ELF-1 (cell line): ENCODE measurements at regions not wholly inside any gene's neighbourhood (a gene's known extent, or its start where the extent isn't known, plus 50 kb on each side); places are given as distances from the start of the nearest gene placed in this dataset.
"Not testable (repeated sequence)": the region's sequence is repeated elsewhere in the genome, so short reads cannot be mapped to it uniquely, and the experiment has no call there.

ENCODE experiments used
- DNase-seq: peaks from one replicate; pipeline ENCODE4 v3.0.0-alpha.2; 2016; ENCODE audit warnings: low read depth, low spot score

DNA sequence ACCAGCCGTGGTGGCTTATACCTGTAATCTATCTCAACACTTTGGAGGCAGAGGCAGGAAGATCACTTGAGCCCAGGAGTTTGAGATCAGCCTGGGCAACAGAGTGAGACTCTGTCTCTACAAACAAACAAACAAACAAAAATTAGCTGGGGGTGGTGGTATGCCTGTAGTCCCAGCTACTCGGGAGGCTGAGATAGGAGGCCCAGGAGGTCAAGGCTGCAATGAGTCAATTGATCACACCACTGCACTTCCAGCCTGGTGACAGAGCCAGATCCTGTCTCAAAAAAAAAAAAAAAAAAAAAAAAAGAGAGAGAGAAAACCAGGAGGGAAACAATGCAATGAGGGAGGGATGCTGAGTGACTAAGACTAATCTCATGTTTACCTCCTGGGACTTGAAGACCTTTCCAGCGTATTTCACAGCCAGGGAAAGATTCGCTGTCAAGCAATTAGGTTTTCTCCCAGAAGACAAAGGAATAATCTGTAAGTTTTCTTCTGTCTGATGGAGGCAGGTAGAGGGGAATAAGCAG is 51.1 kb upstream of the MIER3 start:
- DNase-seq: no peak

DNA sequence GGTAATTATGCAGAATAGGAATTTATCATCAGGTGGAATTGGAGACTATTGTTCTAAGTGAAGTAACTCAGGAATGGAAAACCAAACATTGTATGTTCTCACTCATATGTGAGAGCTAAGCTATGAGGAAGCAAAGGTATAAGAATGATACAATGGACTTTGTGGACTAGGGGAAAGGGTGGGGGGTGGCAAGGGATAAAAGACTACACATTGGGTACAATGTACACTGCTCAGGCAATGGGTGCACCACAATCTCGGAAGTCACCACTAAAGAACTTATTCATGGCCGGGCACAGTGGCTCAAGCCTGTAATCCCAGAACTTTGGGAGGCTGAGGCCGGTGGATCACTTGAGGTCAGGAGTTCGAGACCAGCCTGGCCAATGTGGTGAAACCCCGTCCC is 51.6 kb upstream of the MIER3 start:
- not testable (repeated sequence) for DNase-seq

DNA sequence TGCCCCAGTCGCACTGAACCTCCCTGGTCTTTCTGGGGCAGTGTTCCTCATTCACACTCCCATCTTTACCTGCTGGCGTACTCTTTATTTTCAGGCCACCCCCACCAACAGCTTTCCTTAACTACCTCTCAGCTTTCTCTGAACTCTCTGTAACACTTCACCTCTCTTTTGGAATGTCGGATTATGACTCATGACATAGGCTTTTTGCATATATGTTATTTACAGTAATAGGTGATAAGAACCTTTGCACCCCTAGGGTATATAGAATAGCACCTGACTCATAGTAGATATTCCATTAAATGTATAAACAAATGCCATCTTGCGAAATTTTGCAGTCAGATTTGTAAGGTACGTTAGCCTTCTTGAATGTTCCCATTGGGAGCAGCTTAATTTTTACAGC is 52.9 kb upstream of the MIER3 start:
- no peak for DNase-seq

DNA sequence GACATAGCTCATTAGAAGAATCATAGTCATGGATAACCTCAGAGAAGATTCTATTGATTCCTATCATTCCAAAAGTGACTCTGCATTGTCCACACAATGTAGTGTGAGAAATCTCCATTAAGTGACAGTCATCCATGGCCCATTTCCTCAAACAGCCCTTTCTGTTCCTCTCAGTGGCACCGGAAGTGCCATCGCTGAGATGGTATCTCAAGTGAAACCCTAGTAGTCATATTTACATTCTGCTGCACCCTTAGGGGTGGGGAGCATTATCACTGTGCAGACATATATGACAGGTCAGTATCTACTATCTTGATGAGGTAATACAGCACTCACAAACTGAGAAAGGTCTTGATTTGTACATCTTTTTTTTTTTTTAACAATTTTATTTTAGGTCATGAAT is 55.4 kb upstream of the MIER3 start:
- DNase-seq: no peak

DNA sequence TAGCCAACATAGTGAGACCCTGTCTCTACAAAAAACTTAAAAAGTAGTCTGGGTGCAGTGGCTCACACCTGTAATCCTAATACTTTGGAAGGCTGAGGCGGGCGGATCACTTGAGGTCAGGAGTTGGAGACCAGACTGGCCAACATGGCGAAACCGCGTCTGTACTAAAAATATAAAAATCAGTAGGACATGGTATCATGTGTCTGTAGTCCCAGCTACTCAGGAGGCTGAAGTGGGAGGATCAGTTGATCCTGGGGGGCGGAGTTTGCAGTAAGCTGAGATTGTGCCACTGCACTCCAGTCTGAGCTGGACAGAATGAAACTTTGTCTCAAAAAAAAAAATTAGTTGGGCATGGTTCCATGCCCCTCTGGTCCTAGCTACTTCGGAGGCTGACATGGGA is 57.9 kb upstream of the MIER3 start:
- DNase-seq: no peak

DNA sequence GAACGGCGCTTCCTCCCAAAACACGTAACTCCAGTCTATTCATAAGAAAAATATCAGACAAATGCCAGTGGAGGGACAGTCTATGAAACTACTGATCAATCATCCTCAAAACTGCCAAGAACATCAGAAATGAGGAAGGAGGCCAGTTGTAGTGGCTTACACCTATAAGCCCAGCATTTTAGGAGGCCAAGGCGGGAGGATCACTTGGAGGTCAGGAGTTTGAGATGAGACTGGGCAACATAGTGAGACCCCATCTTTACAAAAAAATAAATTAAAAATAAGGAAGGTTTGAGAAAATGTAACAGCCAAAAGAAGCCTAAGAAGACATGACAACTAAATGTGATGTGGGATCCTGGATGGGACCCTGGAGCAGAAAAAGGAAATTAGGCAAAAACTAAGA is 58.9 kb upstream of the MIER3 start:
- DNase-seq: no peak

DNA sequence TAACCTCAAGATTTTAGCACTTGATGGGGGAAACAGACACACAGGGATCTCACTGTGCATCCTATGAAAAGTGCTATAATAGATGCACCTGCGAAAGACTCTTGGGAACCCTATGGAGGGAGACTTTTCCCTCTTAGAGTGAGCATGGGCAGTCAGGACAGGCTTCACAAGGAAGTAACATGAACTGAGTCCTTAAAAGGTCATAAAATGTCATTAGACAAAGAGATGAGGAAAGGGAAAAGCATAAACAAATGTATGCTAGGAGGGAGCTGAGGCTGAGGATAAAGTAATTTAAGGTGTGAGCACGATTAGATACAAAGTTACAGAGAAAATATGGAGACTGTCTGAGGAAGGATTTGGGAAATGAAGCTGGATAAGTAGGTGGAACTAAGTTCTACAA is 60.6 kb upstream of the MIER3 start:
- no peak for DNase-seq

DNA sequence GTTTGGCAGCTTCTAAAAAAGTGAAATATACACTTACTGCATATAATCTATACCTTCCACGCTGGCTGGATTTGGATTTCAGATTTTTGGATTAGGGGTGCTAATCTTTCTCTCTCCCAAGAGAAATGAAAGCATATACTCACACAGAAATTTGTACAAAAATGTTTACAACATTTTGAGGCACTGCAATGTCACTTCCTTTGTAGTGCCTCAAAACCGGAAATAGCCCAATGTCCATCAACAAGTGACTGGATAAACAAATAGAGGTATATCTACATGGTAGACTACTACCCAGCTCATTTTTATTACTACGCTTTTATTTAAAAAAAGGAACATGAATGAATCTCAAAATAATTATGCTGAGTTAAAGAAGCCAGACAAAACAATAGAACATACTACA is 74.0 kb upstream of the MIER3 start:
- DNase-seq: no peak

DNA sequence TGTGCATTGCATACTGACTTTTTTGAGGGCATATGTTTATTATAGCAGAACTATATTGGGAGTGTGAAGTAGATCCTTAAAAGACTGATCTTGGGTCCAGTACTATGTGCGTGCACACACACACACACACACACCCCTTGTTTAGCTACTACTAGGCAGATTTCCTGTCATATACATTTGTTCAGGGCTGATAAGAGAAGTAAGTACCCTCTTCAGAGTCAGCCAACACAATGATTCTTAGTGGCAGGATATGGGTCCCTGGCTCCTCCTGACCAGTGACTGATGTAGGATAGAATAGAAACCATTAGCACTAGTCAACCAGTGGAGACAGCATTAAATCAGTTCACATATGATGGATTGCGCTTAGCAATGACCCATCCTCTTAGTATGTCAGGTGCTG is 76.2 kb upstream of the MIER3 start:
- DNase-seq: no peak

DNA sequence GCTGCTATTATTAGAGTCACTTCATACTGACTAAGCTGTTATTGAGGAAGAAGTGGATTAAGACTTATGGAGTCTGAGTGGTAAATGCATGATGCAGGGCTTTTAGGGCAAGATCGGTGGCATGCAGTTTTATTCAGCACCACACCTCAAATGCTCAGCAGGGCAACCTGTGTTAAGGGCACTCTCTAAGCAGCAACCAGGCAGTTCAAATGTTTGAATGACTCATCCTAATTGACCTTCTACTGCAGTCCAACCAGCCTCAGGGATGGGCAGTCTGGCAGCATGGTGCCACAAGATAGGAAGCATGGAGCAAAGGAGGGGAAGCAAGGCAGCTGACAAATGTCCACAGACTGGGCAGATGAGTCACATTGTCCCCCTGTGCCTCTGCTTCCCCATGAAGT is 80.2 kb upstream of the MIER3 start:
- no peak for DNase-seq

DNA sequence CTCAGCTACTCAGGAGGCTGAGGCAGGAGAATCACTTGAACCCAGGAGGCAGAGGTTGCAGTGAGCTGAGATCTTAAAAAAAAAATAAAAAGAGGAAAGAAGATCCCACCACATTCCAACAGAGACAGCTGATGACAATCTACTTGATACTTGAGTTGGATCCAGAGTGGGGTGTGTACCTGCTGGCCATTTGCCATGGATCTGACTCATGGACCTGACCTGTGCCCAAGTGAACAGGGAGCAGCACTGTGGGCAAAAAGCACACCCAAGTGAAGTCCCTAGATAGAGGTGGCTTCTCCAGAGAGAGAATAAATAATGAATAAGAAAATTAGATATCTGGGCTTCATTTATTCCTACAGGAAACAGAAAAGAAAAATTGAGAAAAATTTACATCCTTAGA is 81.2 kb upstream of the MIER3 start:
- no peak for DNase-seq

DNA sequence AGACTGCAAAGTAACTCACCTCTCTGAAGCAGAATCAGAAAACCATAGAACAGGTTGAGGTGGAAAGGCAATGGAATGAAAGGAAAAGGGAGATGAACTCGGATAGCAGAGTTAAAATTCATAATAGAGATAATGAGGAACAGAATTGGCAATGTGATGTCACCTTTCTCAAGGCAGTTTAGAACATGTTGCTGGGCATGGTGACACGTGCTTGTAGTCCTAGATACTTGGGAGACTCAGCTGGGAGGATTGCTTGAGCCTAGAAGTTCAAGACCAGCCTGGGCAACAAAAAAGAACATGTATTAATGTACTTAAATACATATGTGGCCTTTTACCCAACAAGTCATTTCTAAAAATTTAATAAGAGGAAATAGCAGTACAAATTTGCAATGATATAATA is 81.6 kb upstream of the MIER3 start:
- DNase-seq: no peak

DNA sequence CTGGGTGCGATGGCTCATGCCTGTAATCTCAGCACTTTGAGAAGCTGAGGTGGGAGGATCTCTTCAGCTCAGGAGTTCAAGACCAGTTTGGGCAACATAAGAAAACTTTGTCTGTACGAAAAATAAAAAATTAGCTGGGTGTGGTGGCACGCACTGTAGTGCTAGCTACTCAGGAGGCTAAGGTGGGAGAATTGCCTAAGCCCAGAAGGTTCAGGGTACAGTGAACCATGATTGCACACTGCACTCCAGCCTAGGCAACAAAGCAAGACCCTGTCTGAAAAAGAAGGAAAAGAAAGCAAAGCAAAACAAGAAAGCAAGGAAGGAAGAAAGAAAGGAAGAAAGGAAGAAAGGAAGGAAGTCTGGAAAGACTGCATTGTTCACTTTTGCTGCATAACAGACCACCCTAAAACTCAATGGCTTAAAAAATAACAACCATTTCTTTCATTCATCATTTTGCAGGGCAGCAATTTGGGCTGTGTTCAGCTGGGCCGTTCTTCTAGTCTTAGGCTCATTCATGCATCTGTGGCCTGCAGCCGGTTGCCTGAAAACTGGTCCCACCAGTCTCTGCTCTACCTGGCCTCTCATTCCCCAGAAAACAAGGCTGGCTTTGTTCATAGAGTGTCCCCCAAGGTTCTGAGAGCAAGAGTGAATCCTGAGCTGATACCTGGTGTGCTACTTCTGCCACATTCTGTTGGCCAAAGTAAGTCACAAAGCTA is 82.4 kb upstream of the MIER3 start:
- DNase-seq: peak; percentile 36

DNA sequence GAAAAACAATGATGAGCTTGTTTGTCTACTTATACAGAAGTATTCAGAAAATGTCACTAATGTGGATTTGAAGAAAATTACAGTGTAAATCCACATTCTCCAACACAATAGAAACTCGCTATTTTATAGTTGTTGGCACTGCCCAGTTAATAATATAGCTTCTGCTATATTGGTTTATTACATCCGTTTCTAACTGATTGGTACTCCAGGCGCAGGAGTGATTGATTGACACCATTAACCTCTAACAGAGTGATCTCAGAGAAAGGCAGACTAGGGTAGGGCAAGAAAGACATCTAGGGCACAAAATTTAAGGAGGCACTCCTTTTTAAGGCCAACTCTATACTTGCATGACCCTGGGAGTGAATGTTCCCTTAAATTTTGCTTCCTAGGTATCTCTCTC is 84.0 kb upstream of the MIER3 start:
- no peak for DNase-seq

DNA sequence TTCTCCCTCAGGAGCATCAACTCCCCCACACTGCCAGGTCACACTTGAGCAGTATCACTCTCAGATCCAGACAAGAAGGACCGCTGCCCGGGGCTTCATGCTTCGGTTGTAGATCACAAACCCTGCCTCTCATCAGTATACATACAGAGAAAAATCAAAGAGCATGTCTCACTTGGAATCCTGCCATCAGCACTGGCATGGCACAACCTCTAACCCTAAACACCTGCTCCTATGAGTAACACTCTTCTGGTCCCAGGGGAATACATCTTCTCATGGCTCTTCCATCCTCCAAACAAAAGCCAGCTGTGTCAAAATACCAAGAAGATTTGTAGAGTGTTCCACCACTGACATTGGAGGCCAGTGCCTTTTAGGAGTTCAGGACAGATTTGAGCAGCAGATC is 84.8 kb upstream of the MIER3 start:
- DNase-seq: no peak

DNA sequence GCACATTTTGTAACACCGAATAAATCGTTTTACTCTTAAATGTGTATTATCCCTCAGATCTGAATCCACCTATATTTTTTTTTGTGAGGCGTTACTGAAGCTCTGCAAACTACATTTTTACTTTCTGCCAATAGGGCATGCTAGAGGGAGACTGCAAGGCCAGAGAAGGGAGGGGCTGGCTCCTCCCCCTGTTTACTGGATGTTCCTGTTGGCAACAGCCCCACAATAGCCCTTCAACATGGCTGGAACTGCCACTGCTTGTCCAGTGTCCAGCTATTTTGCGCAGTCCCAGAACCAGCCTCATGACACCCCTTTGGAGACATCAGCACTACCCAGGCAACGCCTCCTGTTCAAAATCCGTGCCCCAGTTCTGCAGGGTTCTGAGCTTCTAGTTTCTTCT is 85.4 kb upstream of the MIER3 start:
- DNase-seq: peak; percentile 46

DNA sequence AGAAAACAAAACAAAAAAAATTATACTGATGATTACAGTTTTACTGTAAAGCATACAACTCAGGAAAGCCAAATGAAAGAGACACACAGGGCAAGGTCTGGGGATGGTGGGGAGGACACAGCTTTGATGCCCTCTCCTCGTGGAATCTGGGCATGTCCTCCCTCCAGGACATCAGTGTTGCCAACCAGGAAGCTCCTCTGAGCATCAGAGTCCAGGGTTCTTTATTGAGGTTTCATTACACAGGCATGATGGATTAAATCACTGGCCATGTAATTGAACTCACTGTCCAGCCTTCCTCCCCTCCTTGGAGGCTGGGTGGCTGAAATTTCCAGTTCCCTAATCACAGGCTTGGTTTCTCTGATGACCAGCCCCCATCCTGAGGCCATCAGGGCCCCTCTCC is 89.6 kb upstream of the MIER3 start:
- DNase-seq: no peak

DNA sequence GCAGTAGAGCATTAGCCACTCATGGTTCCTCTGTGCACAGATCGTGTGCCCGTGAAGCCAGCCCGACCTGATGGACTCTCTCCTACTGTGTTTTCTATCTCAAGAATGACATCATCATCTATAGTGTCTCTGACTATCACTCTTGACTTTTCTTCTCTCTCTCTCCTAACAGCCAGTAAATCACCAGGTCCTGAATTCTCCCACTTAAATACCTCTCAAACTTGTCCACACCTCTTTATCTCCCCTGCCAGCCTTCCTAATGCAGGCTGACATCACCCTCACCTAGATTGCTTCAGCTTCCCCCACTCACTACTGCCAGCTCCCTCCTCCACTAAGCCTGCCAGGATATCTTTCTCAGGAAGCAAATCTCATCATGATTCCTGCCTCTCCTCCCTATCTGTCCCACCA is 90.6 kb upstream of the MIER3 start:
- DNase-seq: peak; percentile 16

DNA sequence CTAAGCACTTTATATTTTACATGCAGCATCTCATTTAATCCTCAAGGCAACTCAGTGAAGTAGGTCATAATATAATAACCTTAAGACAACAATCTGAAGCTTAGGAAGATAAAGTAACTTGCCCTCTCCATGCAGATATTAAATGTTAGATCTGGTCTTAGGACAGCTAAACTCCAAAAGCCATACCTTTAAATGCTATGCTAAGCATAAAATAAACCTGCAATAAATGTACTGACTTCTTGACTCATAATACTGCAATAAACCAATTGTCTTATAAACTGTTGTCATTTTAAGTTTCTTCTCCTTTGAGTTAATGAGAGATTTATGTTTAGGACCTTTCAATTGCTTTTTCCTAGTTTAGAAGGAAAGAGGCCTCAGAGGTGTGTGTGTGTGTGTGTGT is 102.2 kb upstream of the MIER3 start:
- DNase-seq: no peak

DNA sequence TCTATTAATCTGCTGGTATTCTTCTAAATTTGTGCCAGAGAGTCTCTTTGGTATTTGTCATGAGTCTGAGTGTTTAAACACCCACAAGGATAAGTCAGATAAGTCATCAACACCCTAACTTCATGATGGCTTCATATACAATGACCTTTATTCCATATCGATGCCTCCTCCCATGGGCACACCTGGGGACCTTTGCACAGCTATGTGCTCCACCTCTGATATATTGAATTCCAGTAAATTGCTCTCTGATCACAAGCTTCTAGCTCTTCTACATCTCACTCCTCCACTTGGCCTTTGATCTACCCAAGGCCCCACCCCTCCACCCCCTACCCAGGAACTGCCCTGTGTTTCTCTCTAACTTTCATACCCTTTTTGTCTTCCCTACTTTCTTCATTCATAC is 102.7 kb upstream of the MIER3 start:
- no peak for DNase-seq

DNA sequence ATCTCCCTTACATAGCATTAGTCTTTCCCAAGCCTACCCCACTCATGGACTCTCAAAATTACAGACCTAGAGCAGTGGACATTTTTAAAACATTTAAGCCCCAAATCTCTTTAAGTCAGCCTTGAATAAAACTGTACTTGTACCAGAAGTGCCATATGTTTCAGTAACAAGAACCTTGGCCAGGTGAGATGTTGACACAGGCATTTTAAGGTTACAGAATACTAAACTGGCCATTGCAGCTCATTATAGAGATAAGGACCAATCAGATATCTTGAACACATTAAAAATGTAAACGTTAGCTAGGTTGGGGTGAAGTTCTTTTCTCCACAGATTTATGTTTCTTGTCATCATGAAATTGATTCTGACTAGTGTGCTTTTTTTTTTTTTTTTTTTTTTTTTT is 103.8 kb upstream of the MIER3 start:
- DNase-seq: no peak

DNA sequence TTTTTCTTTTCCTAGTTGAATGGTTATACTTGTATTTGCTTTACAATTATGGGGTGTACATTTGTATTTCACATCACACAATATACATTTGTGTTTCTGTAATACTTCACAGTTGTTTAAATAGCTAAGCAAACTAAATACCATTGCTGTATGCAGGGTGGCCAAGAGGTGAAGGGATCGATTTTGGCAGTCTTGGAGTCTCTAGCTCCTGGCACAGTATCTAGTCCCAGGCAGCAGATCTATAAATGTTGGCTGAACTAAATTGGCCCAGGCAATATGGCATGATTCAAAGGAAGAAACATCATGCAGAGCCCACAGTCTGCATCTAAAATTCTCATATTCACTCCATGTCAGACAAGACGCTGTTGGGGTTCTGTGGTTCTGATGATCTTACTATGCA is 110.1 kb upstream of the GPBP1 start:
- no peak for DNase-seq

DNA sequence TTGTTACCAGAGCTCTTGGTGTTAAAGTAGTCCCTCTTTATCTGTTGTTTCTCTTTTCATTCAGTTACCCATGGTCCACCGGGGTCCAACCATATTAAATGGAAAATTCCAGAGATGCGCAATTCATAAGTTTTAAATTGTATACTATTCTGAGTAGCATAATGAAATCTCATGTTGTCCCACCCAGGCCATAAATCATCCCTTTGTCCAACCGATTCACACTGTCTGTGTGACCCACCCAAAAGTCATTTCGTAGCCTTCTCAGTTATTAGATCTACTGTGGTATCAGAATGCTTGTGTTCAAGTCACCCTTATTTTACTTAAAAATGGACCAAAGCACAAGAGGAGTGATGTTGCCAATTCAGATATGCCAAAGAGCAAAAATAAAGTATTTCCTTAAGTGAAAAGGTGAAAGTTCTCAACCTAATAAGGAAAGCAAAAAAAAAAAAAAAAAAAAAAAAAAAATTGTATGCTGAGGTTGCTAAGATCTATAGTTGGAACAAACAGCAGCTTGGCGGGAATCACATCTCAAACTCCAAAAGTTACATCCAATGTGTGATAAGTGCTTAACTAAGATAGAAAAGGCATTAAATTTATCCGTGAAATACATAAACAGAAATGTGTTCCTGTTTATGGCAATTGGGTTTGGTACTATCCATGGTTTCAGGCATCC is 106.8 kb upstream of the GPBP1 start:
- no peak for DNase-seq

DNA sequence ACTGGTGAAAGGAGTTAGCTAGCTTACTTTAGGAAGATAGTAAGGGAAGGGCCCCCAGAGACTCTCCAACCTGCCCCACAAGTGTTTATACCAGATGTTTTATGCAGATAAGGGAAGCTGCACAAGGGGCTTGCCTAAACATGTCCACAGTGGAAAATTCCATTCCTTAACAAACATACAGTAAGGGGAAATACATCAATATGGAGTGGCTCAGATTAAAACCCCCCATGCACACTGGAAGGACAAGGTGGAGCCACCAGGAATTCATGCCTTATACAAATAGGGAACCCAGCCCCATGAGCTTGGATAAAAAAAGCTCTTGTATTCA is 106.3 kb upstream of the GPBP1 start:
- no peak for DNase-seq
